ENCODE measurements at regions not wholly inside any gene's neighbourhood (a gene's known extent, or its start where the extent isn't known, plus 50 kb on each side); places are given as distances from the start of the nearest gene placed in this dataset.

DNA sequence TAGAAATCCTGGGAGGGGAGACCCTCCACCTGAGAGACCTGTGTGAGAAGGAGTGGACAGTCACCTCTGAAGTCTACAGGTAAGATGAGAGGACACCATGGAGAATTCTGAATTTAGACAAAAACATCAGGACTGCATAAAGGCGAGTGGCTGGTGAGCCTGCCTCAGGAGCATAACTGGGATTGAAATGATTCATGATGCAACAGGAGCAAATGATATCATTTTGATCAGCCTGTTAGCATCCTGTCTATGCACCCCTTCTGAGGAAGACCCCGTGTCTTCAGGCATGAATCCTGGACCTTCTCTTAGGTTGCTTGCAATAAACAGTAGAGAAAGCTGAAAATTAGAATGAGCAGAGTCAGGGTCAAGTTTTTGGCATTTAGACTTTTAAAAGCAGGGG, 245.8 kb downstream of the ETAA1 start:
- in situ Hi-C loops (cut with MboI; ENCODE audit: low sequenced_read_pairs, unreplicated experiment), result no loop called here
- no peak for DNase-seq (ENCODE audit: low spot score)
- no peak for TF ChIP-seq CTCF (IDR thresholded peaks at IDR 0.05; ENCODE audit: borderline replicate concordance, control extremely low read depth, extremely low read depth, insufficient read depth, missing control alignments)

- DNase-seq (ENCODE audit: low spot score), result no peak
- TF ChIP-seq CTCF (IDR thresholded peaks at IDR 0.05; ENCODE audit: borderline replicate concordance, control extremely low read depth, extremely low read depth, insufficient read depth, missing control alignments), result no peak
- in situ Hi-C loops (cut with MboI; ENCODE audit: low sequenced_read_pairs, unreplicated experiment), result no loop called here
Measured at GRCh38 chr2:67645280-67646138, 248.4 kb downstream of the ETAA1 start.

DNA sequence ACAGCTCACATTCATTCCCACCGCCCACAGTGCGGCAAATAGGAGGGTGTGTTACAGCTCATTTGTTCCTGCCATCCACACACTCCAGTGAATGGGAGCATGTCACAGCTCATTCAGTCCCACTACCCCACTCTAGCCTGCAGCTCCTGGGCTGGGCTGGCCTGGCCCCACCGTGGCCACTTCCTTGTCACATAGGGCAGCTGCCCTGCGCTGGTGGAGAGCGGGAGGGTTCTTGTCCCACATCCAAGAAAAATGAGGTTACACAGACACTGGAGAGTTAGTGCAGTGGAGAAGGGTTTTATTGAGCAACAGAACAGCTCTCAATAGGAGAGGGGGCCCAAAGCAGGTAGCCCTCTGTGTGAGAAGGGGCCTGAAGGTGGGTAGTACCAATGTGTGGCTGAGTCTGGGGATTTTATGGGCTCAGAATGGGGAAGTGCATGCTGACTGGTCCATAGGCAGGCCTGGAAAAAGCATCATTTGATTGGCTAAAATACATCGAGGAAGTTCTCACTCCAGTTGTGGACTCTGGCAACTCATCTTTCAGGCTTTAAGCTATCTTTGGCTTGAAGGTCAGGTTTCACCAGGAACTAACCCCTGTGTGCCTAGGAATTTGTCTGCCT, 249.7 kb downstream of the ETAA1 start:
- no peak for TF ChIP-seq CTCF (IDR thresholded peaks at IDR 0.05; ENCODE audit: borderline replicate concordance, control extremely low read depth, extremely low read depth, insufficient read depth, missing control alignments)
- no peak for DNase-seq (ENCODE audit: low spot score)
- in situ Hi-C loops (cut with MboI; ENCODE audit: low sequenced_read_pairs, unreplicated experiment), result no loop called here

DNA sequence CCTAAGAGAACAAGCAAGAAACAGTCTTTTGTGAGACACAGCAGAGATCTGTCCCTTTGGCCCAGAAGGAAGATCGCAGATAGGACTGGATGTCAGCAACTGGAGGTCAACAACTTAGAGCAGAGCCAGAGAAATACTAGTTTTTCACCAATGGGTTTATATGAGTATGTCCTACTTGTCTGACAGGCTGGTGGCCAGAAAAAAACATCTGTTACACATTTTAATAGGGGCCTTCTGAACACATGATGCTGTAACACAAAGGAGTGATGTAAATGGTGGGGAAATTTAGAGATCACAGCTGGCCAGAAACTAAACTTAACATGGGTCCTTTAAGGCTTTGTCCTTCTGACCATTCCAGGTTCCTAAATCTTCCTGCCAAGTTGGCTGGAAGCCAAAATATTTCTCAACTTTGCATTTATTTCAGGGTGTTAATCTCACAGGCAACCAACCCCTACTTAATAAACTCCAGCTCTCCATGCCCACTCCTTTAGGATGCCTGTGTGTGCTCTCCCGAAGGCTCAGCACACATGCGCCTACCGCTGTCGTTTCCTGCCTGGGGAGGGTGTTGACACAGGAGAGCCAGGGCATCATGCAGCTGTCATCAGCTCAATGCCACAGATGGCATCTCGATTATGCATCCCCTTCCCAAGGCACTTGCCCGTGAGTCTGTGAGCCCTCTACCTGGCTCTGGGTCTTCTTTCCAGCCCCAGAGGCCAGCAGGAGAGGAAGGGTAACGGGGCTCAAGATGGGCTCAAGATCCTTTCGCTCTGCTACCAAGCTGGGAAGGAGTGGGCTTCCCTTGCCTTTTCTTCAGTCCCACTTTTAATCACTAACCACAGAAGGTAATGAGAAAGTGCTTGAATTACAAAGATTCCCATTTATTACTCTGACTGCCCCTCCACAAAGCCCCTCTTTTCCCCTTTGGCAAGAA, 252.5 kb downstream of the ETAA1 start:
- TF ChIP-seq CTCF (IDR thresholded peaks at IDR 0.05; ENCODE audit: borderline replicate concordance, control extremely low read depth, extremely low read depth, insufficient read depth, missing control alignments), result no peak
- DNase-seq (ENCODE audit: low spot score), result no peak
- in situ Hi-C loops (cut with MboI; ENCODE audit: low sequenced_read_pairs, unreplicated experiment), result no loop called here

DNA sequence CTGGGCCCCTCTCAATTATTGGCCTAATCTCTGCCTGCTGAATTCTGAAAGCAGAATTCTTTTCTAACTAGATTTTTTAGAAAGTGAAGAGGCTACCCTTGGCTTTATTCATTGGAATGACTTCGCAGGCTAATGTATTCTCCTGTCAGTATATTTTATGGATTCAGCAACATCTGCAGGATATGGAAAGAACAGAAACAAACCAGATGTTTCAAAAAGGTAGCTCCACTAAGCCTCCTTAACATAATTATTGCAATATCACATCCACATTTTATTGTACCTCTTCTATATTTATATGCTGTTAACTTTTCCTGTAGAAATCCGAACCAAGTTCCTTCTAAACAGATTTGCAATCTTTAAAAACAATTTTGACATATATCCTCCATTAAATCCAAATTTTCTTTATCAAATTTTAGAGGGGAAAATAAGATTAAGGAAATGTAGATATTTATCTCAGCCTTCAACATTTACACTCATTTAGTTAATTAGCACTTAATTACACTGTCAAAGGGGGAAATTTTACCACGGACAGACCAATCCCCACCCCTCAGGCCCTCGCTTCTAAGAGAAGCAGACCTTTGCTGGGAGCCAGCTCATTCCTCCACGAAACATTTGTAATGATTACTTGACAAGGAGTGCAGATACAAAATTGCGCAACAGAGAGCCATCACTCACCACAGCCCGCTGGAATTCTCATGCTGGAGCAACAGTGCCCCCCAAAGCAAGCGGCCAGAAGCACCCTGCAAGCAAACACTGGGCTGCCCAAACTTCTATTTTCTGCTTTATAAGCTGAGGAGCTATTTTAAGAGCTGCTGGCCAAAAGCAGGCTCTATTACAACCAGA, 253.4 kb downstream of the ETAA1 start:
- in situ Hi-C loops (cut with MboI; ENCODE audit: low sequenced_read_pairs, unreplicated experiment), result no loop called here
- peak; percentile 36 for DNase-seq (ENCODE audit: low spot score)
- TF ChIP-seq CTCF (IDR thresholded peaks at IDR 0.05; ENCODE audit: borderline replicate concordance, control extremely low read depth, extremely low read depth, insufficient read depth, missing control alignments), result peak; percentile 57

Measured in GM13976 (cell line).